ENCODE measurements at regions not wholly inside any gene's neighbourhood (a gene's known extent, or its start where the extent isn't known, plus 50 kb on each side); places are given as distances from the start of the nearest gene placed in this dataset.
"Not testable (repeated sequence)": the region's sequence is repeated elsewhere in the genome, so short reads cannot be mapped to it uniquely, and the experiment has no call there.

GRCh38 chr4:186805020-186805820, 81.6 kb upstream of the FAT1 start:
- Histone ChIP-seq H3K4me3 (no peak overlapping the region), H3K4me1 (ENCODE audit: low read depth) (peaks cover 8% of the 10 kb centered on the region), H3K36me3 (ENCODE audit: low read depth) (no peaks in the 10 kb centered on the region), H3K9me3 (no peaks in the 10 kb centered on the region)
- intact Hi-C loops (cut with DNase I, micrococcal nuclease) = no loop called here
- ATAC-seq (peak; percentile 53), DNase-seq (no peak)
- TF ChIP-seq CTCF (IDR thresholded peaks at IDR 0.05) = no peak

- ATAC-seq; H3K4me1 ChIP-seq (ENCODE audit: low read depth); DNase-seq; H3K9me3 ChIP-seq; H3K4me3 ChIP-seq; intact Hi-C loops (cut with DNase I, micrococcal nuclease); H3K36me3 ChIP-seq (ENCODE audit: low read depth): not testable (repeated sequence)
Measured at GRCh38 chr4:186805917-186806316, 82.3 kb upstream of the FAT1 start.

DNA sequence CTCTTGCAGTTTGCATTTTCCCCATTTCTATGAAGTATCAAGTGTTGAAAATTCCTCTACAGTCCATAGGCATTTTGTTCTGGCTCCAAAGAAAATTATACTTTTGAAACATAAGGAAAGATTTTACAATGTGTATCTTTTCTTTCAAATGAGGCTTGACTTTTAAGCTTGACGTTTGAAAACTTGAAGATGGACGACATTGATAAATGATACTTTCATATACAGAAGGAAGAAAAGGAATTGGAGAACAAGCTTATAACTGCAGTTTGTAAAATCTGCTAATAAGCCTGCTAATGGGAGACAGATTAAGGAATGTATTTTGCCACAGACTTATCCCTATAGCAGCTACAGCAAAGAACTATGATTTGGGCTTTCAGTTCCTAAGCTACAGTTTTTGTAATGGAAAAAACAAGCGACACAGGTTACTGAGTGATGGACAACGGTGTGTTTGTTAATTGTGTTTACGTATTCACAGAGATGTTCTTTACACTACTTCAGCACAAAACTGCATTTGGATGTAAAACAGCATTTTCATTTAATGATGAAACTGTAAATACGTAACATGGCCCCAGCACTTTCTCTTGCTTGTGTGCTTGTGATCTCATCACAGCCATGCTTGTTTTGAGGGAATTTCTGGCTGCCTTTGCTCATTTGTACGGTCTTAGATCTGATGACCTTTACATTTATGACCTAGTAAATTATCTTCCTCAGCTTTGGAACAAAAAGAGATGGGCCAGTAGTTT, 83.2 kb upstream of the FAT1 start:
- Histone ChIP-seq H3K9me3 (no peaks in the 10 kb centered on the region), H3K4me1 (ENCODE audit: low read depth) (peaks cover 8% of the 10 kb centered on the region), H3K36me3 (ENCODE audit: low read depth) (no peaks in the 10 kb centered on the region), H3K4me3 (no peak overlapping the region)
- no peak for ATAC-seq
- DNase-seq = no peak
- no peak for TF ChIP-seq CTCF (IDR thresholded peaks at IDR 0.05)
- intact Hi-C loops (cut with DNase I, micrococcal nuclease) = no loop called here

DNA sequence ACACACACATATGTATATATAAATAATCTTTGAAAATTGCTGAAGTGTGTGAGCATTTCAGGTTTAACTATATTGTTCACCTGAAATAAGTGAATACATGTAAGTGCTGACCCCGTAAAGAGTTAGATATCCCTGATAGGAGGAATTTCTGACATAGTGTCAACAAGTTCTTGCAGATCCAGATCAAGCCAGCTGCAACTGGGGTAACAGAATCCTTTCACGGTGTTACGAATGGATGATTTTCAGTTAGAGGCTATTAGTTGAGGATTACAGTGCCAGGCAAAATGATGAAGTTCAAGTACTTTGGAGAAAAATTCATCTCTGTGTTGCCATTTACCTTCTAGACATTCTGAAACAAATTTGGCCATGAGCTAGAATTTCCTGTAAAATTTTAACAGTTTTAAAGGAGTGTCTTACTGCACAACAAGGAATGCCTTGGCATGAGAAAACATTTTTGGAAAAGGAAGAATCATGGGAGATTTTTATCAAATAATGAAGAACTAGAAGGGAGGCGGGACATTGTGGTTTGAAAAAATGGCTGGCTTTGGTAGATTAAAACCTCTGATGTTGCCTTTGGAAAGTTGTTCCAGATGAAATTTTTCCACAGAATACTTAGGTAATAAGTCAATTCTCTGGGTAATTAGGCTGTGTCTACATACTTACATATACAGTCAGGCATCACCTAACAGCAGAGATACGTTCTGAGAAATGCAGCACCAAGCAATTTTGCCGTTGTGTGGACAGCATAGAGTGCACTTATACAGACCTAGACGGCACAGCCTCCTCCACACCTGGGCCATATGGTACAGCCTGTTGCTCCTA, 84.4 kb upstream of the FAT1 start:
- H3K36me3 ChIP-seq (ENCODE audit: low read depth) = no peaks in the 10 kb centered on the region
- no peaks in the 10 kb centered on the region for H3K9me3 ChIP-seq
- DNase-seq (no peak), ATAC-seq (peak; percentile 49)
- peaks cover 8% of the 10 kb centered on the region for H3K4me1 ChIP-seq (ENCODE audit: low read depth)
- no peak overlapping the region for H3K4me3 ChIP-seq
- intact Hi-C loops (cut with DNase I, micrococcal nuclease) = no loop called here
- no peak for TF ChIP-seq CTCF (IDR thresholded peaks at IDR 0.05)

GRCh38 chr4:186808630-186809018, 85.0 kb upstream of the FAT1 start:
- DNase-seq (no peak), ATAC-seq (peak; percentile 71)
- no peaks in the 10 kb centered on the region for H3K9me3 ChIP-seq
- H3K4me1 ChIP-seq (ENCODE audit: low read depth) = peaks cover 8% of the 10 kb centered on the region
- no peaks in the 10 kb centered on the region for H3K36me3 ChIP-seq (ENCODE audit: low read depth)
- H3K4me3 ChIP-seq = no peak overlapping the region
- no peak for TF ChIP-seq CTCF (IDR thresholded peaks at IDR 0.05)
- intact Hi-C loops (cut with DNase I, micrococcal nuclease) = no loop called here
